WERI-Rb-1 (cell line): ENCODE measurements at regions not wholly inside any gene's neighbourhood (a gene's known extent, or its start where the extent isn't known, plus 50 kb on each side); places are given as distances from the start of the nearest gene placed in this dataset.

ENCODE experiments used
- DNase-seq: peaks from one replicate; pipeline ENCODE4 v3.0.0-alpha.2; 2020
- H3K27ac ChIP-seq: fragments of 250-450 bp; sonication (Bioruptor Pico); 2 replicates; pipeline ENCODE4 v1.5.1; 2020; ENCODE audit warnings: mild to moderate bottlenecking, moderate library complexity
- H3K27me3 ChIP-seq: fragments of 250-450 bp; sonication (Bioruptor Pico); 2 replicates; pipeline ENCODE4 v1.5.1; 2021; ENCODE audit warnings: mild to moderate bottlenecking, low read depth, moderate library complexity; ENCODE audit not compliant: insufficient read depth, severe bottlenecking
- H3K36me3 ChIP-seq: fragments of 250-450 bp; sonication (Bioruptor Pico); 2 replicates; pipeline ENCODE4 v1.5.1; 2020; ENCODE audit warnings: mild to moderate bottlenecking, moderate library complexity
- H3K4me3 ChIP-seq: 2 replicates; pipeline ENCODE4 v1.5.1; 2011; ENCODE audit warnings: low read depth, mild to moderate bottlenecking, control low read depth, low read length
- H3K9me3 ChIP-seq: fragments of 250-450 bp; sonication (Bioruptor Pico); 2 replicates; pipeline ENCODE4 v1.5.1; 2021; ENCODE audit warnings: mild to moderate bottlenecking, moderate library complexity; ENCODE audit not compliant: severe bottlenecking
- CTCF ChIP-seq: IDR thresholded peaks from 2 replicates; pipeline ENCODE4 v1.5.1; 2011; ENCODE audit warnings: low read depth, mild to moderate bottlenecking, control low read depth, inconsistent platforms, low read length

GRCh38 chr3:117597865-117598264 is 888.3 kb downstream of the TUSC7 start:
- DNase-seq = no peak
- Histone ChIP-seq H3K27me3 (peaks cover 54% of the 10 kb centered on the region), H3K36me3 (no peaks in the 10 kb centered on the region), H3K9me3 (no peaks in the 10 kb centered on the region), H3K27ac (no peak overlapping the region), H3K4me3 (no peak overlapping the region)
- TF ChIP-seq CTCF = no peak

- H3K27ac ChIP-seq = no peak overlapping the region
- DNase-seq = no peak
- no peaks in the 10 kb centered on the region for H3K36me3 ChIP-seq
- TF ChIP-seq CTCF = no peak
- H3K4me3 ChIP-seq = no peak overlapping the region
- H3K27me3 ChIP-seq = peaks cover 44% of the 10 kb centered on the region
- no peaks in the 10 kb centered on the region for H3K9me3 ChIP-seq
Measured at GRCh38 chr3:117600112-117600511, 890.5 kb downstream of the TUSC7 start.

- TF ChIP-seq CTCF = no peak
- no peak for DNase-seq
- Histone ChIP-seq H3K9me3 (no peaks in the 10 kb centered on the region), H3K27me3 (peaks cover 38% of the 10 kb centered on the region), H3K36me3 (no peaks in the 10 kb centered on the region), H3K4me3 (no peak overlapping the region), H3K27ac (no peak overlapping the region)
Measured at GRCh38 chr3:117600666-117601065, 891.1 kb downstream of the TUSC7 start.

GRCh38 chr3:117602058-117602644 is 892.6 kb downstream of the TUSC7 start:
- no peak for TF ChIP-seq CTCF
- no peak for DNase-seq
- no peak overlapping the region for H3K4me3 ChIP-seq
- H3K9me3 ChIP-seq = no peaks in the 10 kb centered on the region
- H3K27me3 ChIP-seq = peaks cover 26% of the 10 kb centered on the region
- no peaks in the 10 kb centered on the region for H3K36me3 ChIP-seq
- no peak overlapping the region for H3K27ac ChIP-seq

GRCh38 chr3:117603097-117603496 is 893.5 kb downstream of the TUSC7 start:
- peaks cover 27% of the 10 kb centered on the region for H3K27me3 ChIP-seq
- TF ChIP-seq CTCF = no peak
- no peak for DNase-seq
- H3K36me3 ChIP-seq = no peaks in the 10 kb centered on the region
- no peak overlapping the region for H3K4me3 ChIP-seq
- no peaks in the 10 kb centered on the region for H3K9me3 ChIP-seq
- H3K27ac ChIP-seq = no peak overlapping the region

GRCh38 chr3:117606866-117607265 is 897.3 kb downstream of the TUSC7 start:
- DNase-seq = no peak
- no peak overlapping the region for H3K4me3 ChIP-seq
- no peaks in the 10 kb centered on the region for H3K36me3 ChIP-seq
- H3K27ac ChIP-seq = no peak overlapping the region
- no peaks in the 10 kb centered on the region for H3K9me3 ChIP-seq
- no peak for TF ChIP-seq CTCF
- peaks cover 26% of the 10 kb centered on the region for H3K27me3 ChIP-seq
